ENCODE measurements at regions not wholly inside any gene's neighbourhood (a gene's known extent, or its start where the extent isn't known, plus 50 kb on each side); places are given as distances from the start of the nearest gene placed in this dataset.

DNA sequence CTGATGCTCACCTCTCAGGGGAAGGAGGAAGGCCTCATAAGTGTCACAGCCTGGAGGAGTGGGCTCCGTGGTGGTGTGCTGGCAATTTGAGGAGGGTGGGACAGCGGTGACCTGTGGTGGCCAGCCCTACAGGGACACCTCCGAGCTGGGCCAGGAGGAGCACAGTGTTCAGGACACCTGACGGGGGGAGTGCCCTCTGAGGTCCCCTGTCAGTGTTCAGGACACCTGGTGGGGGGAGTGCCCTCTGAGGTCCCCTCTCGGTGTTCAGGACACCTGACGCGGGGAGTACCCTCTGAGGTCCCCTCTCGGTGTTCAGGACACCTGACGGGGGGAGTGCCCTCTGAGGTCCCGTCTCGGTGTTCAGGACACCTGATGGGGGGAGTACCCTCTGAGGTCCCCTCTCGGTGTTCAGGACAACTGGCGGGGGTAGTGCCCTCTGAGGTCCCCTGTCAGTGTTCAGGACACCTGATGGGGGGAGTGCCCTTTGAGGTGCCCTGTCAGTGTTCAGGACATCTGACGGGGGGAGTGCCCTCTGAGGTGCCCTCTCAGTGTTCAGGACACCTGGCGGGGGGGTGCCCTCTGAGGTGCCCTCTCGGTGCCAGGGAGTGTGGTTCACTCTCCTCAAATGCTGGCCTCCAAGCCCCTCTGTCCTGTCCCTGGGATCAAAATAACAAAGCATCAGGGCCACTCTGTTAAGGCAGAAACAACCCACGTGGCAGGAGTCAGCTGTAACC lies 73.4 kb upstream of the ZNF469 start:
- H3K4me1 ChIP-seq (replicated peaks in 1 of 4; ENCODE audit: control insufficient read depth in 3 of 4, insufficient read depth in 4 of 4, low read length in 3 of 4): no peaks in the 10 kb centered on the region; a peak in 1 of 7 replicates
- DNase-seq (ENCODE audit: low read depth in 1 of 2, low spot score in 2 of 2) (no peak), FAIRE-seq (no peak)
- no peak overlapping the region for H2BK15ac ChIP-seq (ENCODE audit: low read length)
- H3K4me3 ChIP-seq (ENCODE audit: extremely low read depth in 1 of 4, insufficient read depth in 2 of 4, low read depth in 3 of 4, low read length in 4 of 4): no peak overlapping the region
- H4K5ac ChIP-seq (ENCODE audit: insufficient read length, low read depth, low read length): no peak overlapping the region
- peaks cover 0 to 5% of the 10 kb centered on the region in 2 experiments for H4K20me1 ChIP-seq (replicated peaks in 1 of 2; ENCODE audit: control insufficient read depth in 1 of 2, insufficient read depth in 2 of 2, low read length in 2 of 2)
- H2AFZ ChIP-seq (ENCODE audit: low read length): no peak overlapping the region
- H3K9me3 ChIP-seq (ENCODE audit: insufficient read depth in 2 of 2, low read depth in 1 of 2, low read length in 1 of 2): peaks cover 6 to 18% of the 10 kb centered on the region in 2 experiments; a peak in 2 of 4 replicates
- no peaks in the 10 kb centered on the region for H3K79me2 ChIP-seq (ENCODE audit: control insufficient read depth in 1 of 2, insufficient read depth in 2 of 2, low read length in 2 of 2)
- WGBS, 2 experiments (ENCODE audit: extremely low coverage in 1 of 2, insufficient coverage in 1 of 2, insufficient read length in 1 of 2, insufficient replicate concordance in 2 of 2, low coverage in 1 of 2, low lambda C conversion rate in 2 of 2, missing lambda C conversion rate in 1 of 2): 93% methylated on average over 13 of the region's 17 CpGs; no CpG with 5 or more reads in 1 of the 2 experiments
- no peak overlapping the region for H3K27ac ChIP-seq (ENCODE audit: low read depth, low read length)
- no peak overlapping the region for H4K8ac ChIP-seq (ENCODE audit: extremely low read depth, insufficient read depth, low read length)
- H2BK5ac ChIP-seq (ENCODE audit: low read depth, low read length): no peak overlapping the region
- no peaks in the 10 kb centered on the region; a peak in 1 of 8 replicates for H3K36me3 ChIP-seq (ENCODE audit: control insufficient read depth in 2 of 4, insufficient read depth in 4 of 4, low read length in 3 of 4)
- no peak overlapping the region for H4K91ac ChIP-seq (replicated peaks; ENCODE audit: insufficient read length, low read length)
- no peak overlapping the region for H3K14ac ChIP-seq (ENCODE audit: insufficient read length)
- POLR2A ChIA-PET (ENCODE audit: partially characterized antibody): no interaction called here
- no peaks in the 10 kb centered on the region for H3K23me2 ChIP-seq (ENCODE audit: low read depth, low read length)
- no peak overlapping the region for H3K4ac ChIP-seq (replicated peaks; ENCODE audit: insufficient read length, low read depth, low read length)
- H3K27me3 ChIP-seq (replicated peaks in 1 of 4; ENCODE audit: control insufficient read depth in 3 of 4, extremely low read depth in 1 of 4, insufficient read depth in 3 of 4, low read length in 3 of 4): no peaks in the 10 kb centered on the region; a peak in 1 of 7 replicates
- H2AK5ac ChIP-seq (ENCODE audit: low read depth, low read length): no peak overlapping the region
- peaks cover 3% of the 10 kb centered on the region; the same call in 1 of the 2 replicates for H3K79me1 ChIP-seq (ENCODE audit: low read depth, low read length)
- no peak overlapping the region for H3K9ac ChIP-seq (replicated peaks in 1 of 4; ENCODE audit: extremely low read depth in 1 of 4, low read depth in 3 of 4, low read length in 3 of 4)
- H3K4me2 ChIP-seq (ENCODE audit: insufficient read depth in 1 of 2, low read depth in 2 of 2, low read length in 2 of 2): no peak overlapping the region
- H2BK20ac ChIP-seq (ENCODE audit: low read length): no peak overlapping the region
- CTCF ChIA-PET (ENCODE audit: partially characterized antibody): interaction anchor here (1.2 to 1.3 kb wide), 2 partner anchors 11 to 13 kb away, joined by 3 read pairs; no protein-coding TSS in a partner anchor
- no peak overlapping the region for H2BK120ac ChIP-seq (replicated peaks; ENCODE audit: low read depth, low read length)
- no peak overlapping the region for H3K23ac ChIP-seq (ENCODE audit: insufficient read length)
- H3K18ac ChIP-seq (ENCODE audit: extremely low read depth, low read length): no peak overlapping the region; the same call in 1 of the 2 replicates
- H2BK12ac ChIP-seq (ENCODE audit: low read depth, low read length): no peak overlapping the region
- no peak overlapping the region for H3K56ac ChIP-seq (replicated peaks; ENCODE audit: insufficient read length, low read depth, low read length)
- TF ChIP-seq HDAC2 (IDR thresholded peaks at IDR 0.05; ENCODE audit: borderline replicate concordance in 1 of 2, low read depth in 2 of 2, low read length in 2 of 2): no peak
- no peak for TF ChIP-seq ATF3 (IDR thresholded peaks at IDR 0.05; ENCODE audit: insufficient read depth, low read depth, low read length)
- no peak for TF ChIP-seq POLR2A (IDR thresholded peaks at IDR 0.05; ENCODE audit: control extremely low read depth in 1 of 2, low read depth in 2 of 2, low read length in 2 of 2)
- no peak for TF ChIP-seq JUND (IDR thresholded peaks at IDR 0.05; ENCODE audit: low read length)
- no peak for TF ChIP-seq CTCF (IDR thresholded peaks at IDR 0.05; ENCODE audit: control extremely low read depth in 1 of 3, insufficient read depth in 1 of 3, low read depth in 1 of 3, low read length in 3 of 3)
- TF ChIP-seq BACH1 (IDR thresholded peaks at IDR 0.05; ENCODE audit: low read length): no peak
- TF ChIP-seq CREB1 (IDR thresholded peaks at IDR 0.05): no peak
- no peak for TF ChIP-seq EZH2 (IDR thresholded peaks at IDR 0.05; ENCODE audit: low read depth, low read length, severe bottlenecking)
- no peak for TF ChIP-seq TAF1 (IDR thresholded peaks at IDR 0.05; ENCODE audit: low read depth, low read length)
- TF ChIP-seq EGR1 (IDR thresholded peaks at IDR 0.05; ENCODE audit: borderline replicate concordance, low read depth, low read length): no peak

Measured in H1 (cell line).